ENCODE measurements at regions not wholly inside any gene's neighbourhood (a gene's known extent, or its start where the extent isn't known, plus 50 kb on each side); places are given as distances from the start of the nearest gene placed in this dataset.
"Not testable (repeated sequence)": the region's sequence is repeated elsewhere in the genome, so short reads cannot be mapped to it uniquely, and the experiment has no call there.

GRCh38 chr2:239554766-239555570 is 154.1 kb upstream of the HDAC4 start:
- peak overlapping the region; percentile 19 for H3K4me3 Mint-ChIP-seq

GRCh38 chr2:239553376-239554000 is 152.7 kb upstream of the HDAC4 start:
- H3K27me3 Mint-ChIP-seq = peaks cover 6% of the 10 kb centered on the region
- H3K4me1 Mint-ChIP-seq = peaks cover 25% of the 10 kb centered on the region
- H3K9me3 ChIP-seq (ENCODE audit: control insufficient read depth, low read length, poor library complexity, severe bottlenecking) = no peaks in the 10 kb centered on the region
- no peak for DNase-seq
- no peak for ATAC-seq
- H3K27ac Mint-ChIP-seq = peak overlapping the region; percentile 82
- H3K36me3 Mint-ChIP-seq (ENCODE audit: low read depth) = peaks cover 2% of the 10 kb centered on the region
- H3K4me3 Mint-ChIP-seq = no peak overlapping the region

More at GRCh38 chr2:239554766-239555570, 154.1 kb upstream of the HDAC4 start:
- H3K27me3 Mint-ChIP-seq = peaks cover 6% of the 10 kb centered on the region
- peaks cover 3% of the 10 kb centered on the region for H3K36me3 Mint-ChIP-seq (ENCODE audit: low read depth)
- no peak for DNase-seq
- H3K4me1 Mint-ChIP-seq = peaks cover 14% of the 10 kb centered on the region
- ATAC-seq = no peak
- no peaks in the 10 kb centered on the region for H3K9me3 ChIP-seq (ENCODE audit: control insufficient read depth, low read length, poor library complexity, severe bottlenecking)
- peak overlapping the region; percentile 82 for H3K27ac Mint-ChIP-seq

- no peak for DNase-seq
- ATAC-seq = no peak
- peaks cover 25% of the 10 kb centered on the region for H3K4me1 Mint-ChIP-seq
- no peaks in the 10 kb centered on the region for H3K9me3 ChIP-seq (ENCODE audit: control insufficient read depth, low read length, poor library complexity, severe bottlenecking)
- no peak overlapping the region for H3K4me3 Mint-ChIP-seq
- peaks cover 6% of the 10 kb centered on the region for H3K27me3 Mint-ChIP-seq
- H3K27ac Mint-ChIP-seq = no peak overlapping the region
- H3K36me3 Mint-ChIP-seq (ENCODE audit: low read depth) = peaks cover 2% of the 10 kb centered on the region
These were observed 151.6 kb upstream of the HDAC4 start for GRCh38 chr2:239552213-239552926.

GRCh38 chr2:239551206-239551605 is 150.4 kb upstream of the HDAC4 start:
- peaks cover 6% of the 10 kb centered on the region for H3K27me3 Mint-ChIP-seq
- no peak for ATAC-seq
- H3K36me3 Mint-ChIP-seq (ENCODE audit: low read depth) = peaks cover 2% of the 10 kb centered on the region
- H3K4me1 Mint-ChIP-seq = peaks cover 26% of the 10 kb centered on the region
- no peak overlapping the region for H3K27ac Mint-ChIP-seq
- H3K4me3 Mint-ChIP-seq = no peak overlapping the region
- H3K9me3 ChIP-seq (ENCODE audit: control insufficient read depth, low read length, poor library complexity, severe bottlenecking) = no peaks in the 10 kb centered on the region
- no peak for DNase-seq

GRCh38 chr2:239550357-239550756 is 149.5 kb upstream of the HDAC4 start:
- H3K27ac Mint-ChIP-seq = no peak overlapping the region
- no peaks in the 10 kb centered on the region for H3K9me3 ChIP-seq (ENCODE audit: control insufficient read depth, low read length, poor library complexity, severe bottlenecking)
- no peak overlapping the region for H3K4me3 Mint-ChIP-seq
- H3K4me1 Mint-ChIP-seq = peaks cover 26% of the 10 kb centered on the region
- H3K27me3 Mint-ChIP-seq = peaks cover 6% of the 10 kb centered on the region
- ATAC-seq (no peak), DNase-seq (no peak)
- H3K36me3 Mint-ChIP-seq (ENCODE audit: low read depth) = peaks cover 2% of the 10 kb centered on the region

- peaks cover 2% of the 10 kb centered on the region for H3K36me3 Mint-ChIP-seq (ENCODE audit: low read depth)
- no peak overlapping the region for H3K27ac Mint-ChIP-seq
- ATAC-seq (no peak), DNase-seq (no peak)
- H3K4me1 Mint-ChIP-seq = peaks cover 26% of the 10 kb centered on the region
- H3K27me3 Mint-ChIP-seq = peaks cover 6% of the 10 kb centered on the region
- no peaks in the 10 kb centered on the region for H3K9me3 ChIP-seq (ENCODE audit: control insufficient read depth, low read length, poor library complexity, severe bottlenecking)
- peak overlapping the region; percentile 67 for H3K4me3 Mint-ChIP-seq
These were observed 149.0 kb upstream of the HDAC4 start for GRCh38 chr2:239549711-239550255.

- Mint-ChIP-seq H3K4me3 (peak overlapping the region; percentile 67), H3K4me1 (peaks cover 28% of the 10 kb centered on the region), H3K27me3 (peaks cover 6% of the 10 kb centered on the region), H3K27ac (peak overlapping the region; percentile 14), H3K36me3 (ENCODE audit: low read depth) (peaks cover 2% of the 10 kb centered on the region)
- no peak for ATAC-seq
- no peak for DNase-seq
- H3K9me3 ChIP-seq (ENCODE audit: control insufficient read depth, low read length, poor library complexity, severe bottlenecking) = no peaks in the 10 kb centered on the region
These were observed 148.3 kb upstream of the HDAC4 start for GRCh38 chr2:239548965-239549595.

- Mint-ChIP-seq H3K36me3 (ENCODE audit: low read depth) (peaks cover 2% of the 10 kb centered on the region), H3K27ac (peak overlapping the region; percentile 14), H3K4me1 (peaks cover 25% of the 10 kb centered on the region), H3K4me3 (peak overlapping the region; percentile 3), H3K27me3 (peaks cover 6% of the 10 kb centered on the region)
- no peaks in the 10 kb centered on the region for H3K9me3 ChIP-seq (ENCODE audit: control insufficient read depth, low read length, poor library complexity, severe bottlenecking)
- ATAC-seq = peak; percentile 68
- DNase-seq = no peak
These were observed 147.6 kb upstream of the HDAC4 start for GRCh38 chr2:239548451-239548871.

- not testable (repeated sequence) for H3K9me3 ChIP-seq (ENCODE audit: control insufficient read depth, low read length, poor library complexity, severe bottlenecking); H3K27ac Mint-ChIP-seq; ATAC-seq; DNase-seq; H3K4me3 Mint-ChIP-seq; H3K27me3 Mint-ChIP-seq; H3K36me3 Mint-ChIP-seq (ENCODE audit: low read depth)
- H3K4me1 Mint-ChIP-seq = peaks cover 18% of the 10 kb centered on the region
These were observed 146.3 kb upstream of the HDAC4 start for GRCh38 chr2:239547140-239547539.

GRCh38 chr2:239546541-239546940 is 145.7 kb upstream of the HDAC4 start:
- H3K9me3 ChIP-seq (ENCODE audit: control insufficient read depth, low read length, poor library complexity, severe bottlenecking) = no peaks in the 10 kb centered on the region
- H3K27ac Mint-ChIP-seq = no peak overlapping the region
- no peak overlapping the region for H3K4me3 Mint-ChIP-seq
- H3K27me3 Mint-ChIP-seq = peaks cover 6% of the 10 kb centered on the region
- H3K4me1 Mint-ChIP-seq = peaks cover 18% of the 10 kb centered on the region
- ATAC-seq (no peak), DNase-seq (no peak)
- H3K36me3 Mint-ChIP-seq (ENCODE audit: low read depth) = peaks cover 2% of the 10 kb centered on the region

- H3K36me3 Mint-ChIP-seq (ENCODE audit: low read depth) = peaks cover 2% of the 10 kb centered on the region
- H3K4me3 Mint-ChIP-seq = peak overlapping the region; percentile 66
- H3K27ac Mint-ChIP-seq = peak overlapping the region; percentile 39
- no peak for ATAC-seq
- peaks cover 6% of the 10 kb centered on the region for H3K27me3 Mint-ChIP-seq
- H3K9me3 ChIP-seq (ENCODE audit: control insufficient read depth, low read length, poor library complexity, severe bottlenecking) = no peaks in the 10 kb centered on the region
- peaks cover 18% of the 10 kb centered on the region for H3K4me1 Mint-ChIP-seq
- no peak for DNase-seq
These were observed 145.0 kb upstream of the HDAC4 start for GRCh38 chr2:239545741-239546392.

GRCh38 chr2:239544918-239545465 is 144.2 kb upstream of the HDAC4 start:
- ATAC-seq (peak; percentile 77), DNase-seq (no peak)
- no peak overlapping the region for H3K27ac Mint-ChIP-seq
- H3K4me1 Mint-ChIP-seq = peaks cover 21% of the 10 kb centered on the region
- no peaks in the 10 kb centered on the region for H3K9me3 ChIP-seq (ENCODE audit: control insufficient read depth, low read length, poor library complexity, severe bottlenecking)
- H3K36me3 Mint-ChIP-seq (ENCODE audit: low read depth) = peaks cover 2% of the 10 kb centered on the region
- peaks cover 9% of the 10 kb centered on the region for H3K27me3 Mint-ChIP-seq
- H3K4me3 Mint-ChIP-seq = no peak overlapping the region

All from T-helper 17 cell (primary cell).